22Rv1 (cell line): ENCODE measurements at regions not wholly inside any gene's neighbourhood (a gene's known extent, or its start where the extent isn't known, plus 50 kb on each side); places are given as distances from the start of the nearest gene placed in this dataset.

ENCODE experiments used
- CTCF ChIP-seq: fragments of 450-650 bp; IDR thresholded peaks from 2 replicates; pipeline ENCODE4 v1.5.1; 2017; ENCODE audit warnings: mild to moderate bottlenecking
- ZFX ChIP-seq: fragments of 450-650 bp; IDR thresholded peaks from 2 replicates; pipeline ENCODE4 v1.6.1; 2017; ENCODE audit warnings: antibody characterized with exemption, borderline replicate concordance

GRCh38 chr18:78724214-78724914, 255.3 kb upstream of the SALL3 start:
- TF ChIP-seq CTCF, result no peak
- TF ChIP-seq ZFX, result no peak
